ENCODE measurements at regions not wholly inside any gene's neighbourhood (a gene's known extent, or its start where the extent isn't known, plus 50 kb on each side); places are given as distances from the start of the nearest gene placed in this dataset.

- no peak overlapping the region for H3K27ac ChIP-seq
- TF ChIP-seq, protein P1, sequence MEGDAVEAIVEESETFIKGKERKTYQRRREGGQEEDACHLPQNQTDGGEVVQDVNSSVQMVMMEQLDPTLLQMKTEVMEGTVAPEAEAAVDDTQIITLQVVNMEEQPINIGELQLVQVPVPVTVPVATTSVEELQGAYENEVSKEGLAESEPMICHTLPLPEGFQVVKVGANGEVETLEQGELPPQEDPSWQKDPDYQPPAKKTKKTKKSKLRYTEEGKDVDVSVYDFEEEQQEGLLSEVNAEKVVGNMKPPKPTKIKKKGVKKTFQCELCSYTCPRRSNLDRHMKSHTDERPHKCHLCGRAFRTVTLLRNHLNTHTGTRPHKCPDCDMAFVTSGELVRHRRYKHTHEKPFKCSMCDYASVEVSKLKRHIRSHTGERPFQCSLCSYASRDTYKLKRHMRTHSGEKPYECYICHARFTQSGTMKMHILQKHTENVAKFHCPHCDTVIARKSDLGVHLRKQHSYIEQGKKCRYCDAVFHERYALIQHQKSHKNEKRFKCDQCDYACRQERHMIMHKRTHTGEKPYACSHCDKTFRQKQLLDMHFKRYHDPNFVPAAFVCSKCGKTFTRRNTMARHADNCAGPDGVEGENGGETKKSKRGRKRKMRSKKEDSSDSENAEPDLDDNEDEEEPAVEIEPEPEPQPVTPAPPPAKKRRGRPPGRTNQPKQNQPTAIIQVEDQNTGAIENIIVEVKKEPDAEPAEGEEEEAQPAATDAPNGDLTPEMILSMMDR (conservative IDR thresholded peaks at IDR 0.05) = no peak
- no peak for TF ChIP-seq ZFX (IDR thresholded peaks at IDR 0.05)
These were observed 171.8 kb upstream of the NTF3 start for GRCh38 chr12:5260086-5260485.

DNA sequence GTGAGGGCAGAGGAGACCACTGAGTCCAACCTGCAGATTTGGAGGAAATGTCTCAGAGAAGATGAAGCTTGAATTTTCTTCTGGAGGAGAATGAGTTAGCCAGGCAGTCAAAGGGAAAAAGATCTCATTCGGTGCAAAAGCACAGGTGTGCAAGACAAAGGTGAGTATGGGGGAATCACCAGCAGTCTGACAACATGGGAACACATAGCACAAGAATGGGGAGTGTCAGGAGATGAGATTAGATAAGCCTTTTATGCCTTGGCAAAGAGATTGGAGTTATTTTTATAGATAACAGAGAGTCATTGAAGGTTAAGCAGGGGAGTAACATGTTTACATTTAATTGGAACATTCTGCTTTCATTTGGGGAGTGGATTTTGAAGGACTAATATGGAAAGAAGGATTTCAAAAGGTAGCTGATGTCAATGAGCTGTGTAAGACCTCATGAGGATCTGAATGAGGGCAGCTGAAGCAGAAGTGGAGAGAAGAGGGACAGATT, 171.3 kb upstream of the NTF3 start:
- no peak for TF ChIP-seq ZFX (IDR thresholded peaks at IDR 0.05)
- TF ChIP-seq, protein P1 (conservative IDR thresholded peaks at IDR 0.05) = no peak
- H3K27ac ChIP-seq = no peak overlapping the region

DNA sequence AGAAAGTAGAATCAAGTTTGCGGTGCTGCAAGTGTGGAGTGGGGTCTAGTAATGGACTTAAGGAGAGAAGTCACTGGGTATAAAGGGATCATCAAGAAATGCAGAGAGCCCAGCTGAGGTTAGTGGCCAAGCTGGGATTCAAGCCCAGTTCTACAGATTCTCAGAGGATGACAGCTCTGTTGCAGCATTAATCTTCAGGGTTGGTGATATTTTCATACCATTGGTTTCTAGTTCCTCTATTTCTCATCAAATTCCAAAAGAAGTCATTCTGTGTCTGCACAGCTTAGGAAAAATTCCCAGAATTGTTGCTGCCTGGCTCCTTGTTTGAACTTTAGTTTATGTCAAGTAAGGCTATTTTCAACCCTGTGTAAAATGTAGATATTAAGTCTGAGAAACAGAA, 169.5 kb upstream of the NTF3 start:
- no peak for TF ChIP-seq ZFX (IDR thresholded peaks at IDR 0.05)
- TF ChIP-seq, protein P1 (conservative IDR thresholded peaks at IDR 0.05) = no peak
- no peak overlapping the region for H3K27ac ChIP-seq

DNA sequence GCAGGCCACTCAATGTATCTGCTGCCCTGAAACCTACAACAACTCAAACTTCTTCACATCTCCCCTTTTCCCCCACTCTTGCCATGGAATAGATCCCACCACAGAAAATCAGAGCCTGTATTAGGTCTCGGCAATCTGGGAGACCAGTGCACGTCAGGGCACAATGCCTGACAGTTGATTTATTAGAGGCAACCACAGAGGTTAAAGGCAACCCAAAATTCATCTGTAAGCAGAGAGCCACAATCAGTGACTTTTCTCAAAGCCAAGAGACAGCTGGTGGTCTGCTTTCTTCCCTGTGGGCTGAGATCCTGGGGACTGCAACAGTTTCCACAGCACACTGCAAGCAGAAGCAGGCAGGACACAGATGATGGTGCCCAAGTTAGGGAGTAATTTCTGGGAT, 169.0 kb upstream of the NTF3 start:
- TF ChIP-seq, protein P1 (conservative IDR thresholded peaks at IDR 0.05) = no peak
- no peak for TF ChIP-seq ZFX (IDR thresholded peaks at IDR 0.05)
- no peak overlapping the region for H3K27ac ChIP-seq

GRCh38 chr12:5264006-5264405, 167.9 kb upstream of the NTF3 start:
- TF ChIP-seq ZFX (IDR thresholded peaks at IDR 0.05) = no peak
- TF ChIP-seq, protein P1 (conservative IDR thresholded peaks at IDR 0.05) = no peak

GRCh38 chr12:5267603-5268423, 164.1 kb upstream of the NTF3 start:
- TF ChIP-seq, protein P1 (conservative IDR thresholded peaks at IDR 0.05) = no peak
- no peak for TF ChIP-seq ZFX (IDR thresholded peaks at IDR 0.05)
- no peak overlapping the region for H3K27ac ChIP-seq

More at GRCh38 chr12:5264006-5264405, 167.9 kb upstream of the NTF3 start:
- H3K27ac ChIP-seq = no peak overlapping the region

- H3K27ac ChIP-seq = no peak overlapping the region
- TF ChIP-seq, protein P1 (conservative IDR thresholded peaks at IDR 0.05) = no peak
- TF ChIP-seq ZFX (IDR thresholded peaks at IDR 0.05) = no peak
These were observed 163.3 kb upstream of the NTF3 start for GRCh38 chr12:5268424-5269210.

All from C4-2B (cell line).